Stimulated activated effector memory CD8-positive, alpha-beta T cell treated with anti-CD3 and anti-CD28 coated beads, Interleukin-12 subunit alpha, Interleukin-12 subunit beta, amount 100 ng/mL, for 72 hours (primary cell): ENCODE measurements at regions not wholly inside any gene's neighbourhood (a gene's known extent, or its start where the extent isn't known, plus 50 kb on each side); places are given as distances from the start of the nearest gene placed in this dataset.
"Not testable (repeated sequence)": the region's sequence is repeated elsewhere in the genome, so short reads cannot be mapped to it uniquely, and the experiment has no call there.

Experiments used
- ATAC-seq: fragments of 150-1000 bp; cut with Tn5 transposase; 2 replicates; pipeline ENCODE4 v1.10.0; 2021
- DNase-seq, 2 donors: peaks; one replicate each; pipeline ENCODE4 v3.0.0; 2021 to 2022; ENCODE audit warnings: low spot score in 2 of 2
- H3K27ac Mint-ChIP-seq: one replicate; pipeline ENCODE4 v1.8.0; 2022; ENCODE audit warnings: mild to moderate bottlenecking, mixed read lengths
- H3K36me3 Mint-ChIP-seq: one replicate; pipeline ENCODE4 v1.8.0; 2022; ENCODE audit warnings: mild to moderate bottlenecking, mixed read lengths
- H3K4me1 Mint-ChIP-seq: one replicate; pipeline ENCODE4 v1.8.0; 2022; ENCODE audit warnings: mixed read lengths
- H3K4me3 Mint-ChIP-seq: one replicate; pipeline ENCODE4 v1.8.0; 2022; ENCODE audit warnings: mild to moderate bottlenecking, mixed read lengths
- H3K9me3 Mint-ChIP-seq: one replicate; pipeline ENCODE4 v1.8.0; 2022; ENCODE audit warnings: mixed read lengths

GRCh38 chrX:110941906-110942305, 146.3 kb upstream of the CHRDL1 start:
- DNase-seq, result no peak
- ATAC-seq, result no peak
- H3K4me1 Mint-ChIP-seq, result no peaks in the 10 kb centered on the region
- no peak overlapping the region for H3K27ac Mint-ChIP-seq
- no peaks in the 10 kb centered on the region for H3K9me3 Mint-ChIP-seq
- no peaks in the 10 kb centered on the region for H3K36me3 Mint-ChIP-seq
- no peak overlapping the region for H3K4me3 Mint-ChIP-seq

- no peak for ATAC-seq
Observed at GRCh38 chrX:110938977-110939732, 143.5 kb upstream of the CHRDL1 start.

GRCh38 chrX:110924871-110925270, 129.3 kb upstream of the CHRDL1 start:
- Mint-ChIP-seq H3K27ac (no peak overlapping the region), H3K36me3 (no peaks in the 10 kb centered on the region), H3K4me1 (no peaks in the 10 kb centered on the region), H3K4me3 (no peak overlapping the region), H3K9me3 (peaks cover 4% of the 10 kb centered on the region)
- DNase-seq, result no peak
- ATAC-seq, result no peak

More at GRCh38 chrX:110938977-110939732, 143.5 kb upstream of the CHRDL1 start:
- H3K4me1 Mint-ChIP-seq, result no peaks in the 10 kb centered on the region
- no peak overlapping the region for H3K27ac Mint-ChIP-seq
- no peak for DNase-seq
- H3K9me3 Mint-ChIP-seq, result no peaks in the 10 kb centered on the region
- H3K36me3 Mint-ChIP-seq, result no peaks in the 10 kb centered on the region
- H3K4me3 Mint-ChIP-seq, result no peak overlapping the region

GRCh38 chrX:110920991-110921390, 125.4 kb upstream of the CHRDL1 start:
- H3K27ac Mint-ChIP-seq, result no peak overlapping the region
- no peaks in the 10 kb centered on the region for H3K9me3 Mint-ChIP-seq
- DNase-seq, result no peak
- H3K4me1 Mint-ChIP-seq, result no peaks in the 10 kb centered on the region
- no peak overlapping the region for H3K4me3 Mint-ChIP-seq
- ATAC-seq, result no peak
- no peaks in the 10 kb centered on the region for H3K36me3 Mint-ChIP-seq

- no peak for ATAC-seq
- Mint-ChIP-seq H3K27ac (no peak overlapping the region), H3K4me1 (no peaks in the 10 kb centered on the region), H3K4me3 (no peak overlapping the region), H3K9me3 (no peaks in the 10 kb centered on the region), H3K36me3 (no peaks in the 10 kb centered on the region)
- no peak for DNase-seq
Observed at GRCh38 chrX:110915570-110915969, 120.0 kb upstream of the CHRDL1 start.

- no peaks in the 10 kb centered on the region for H3K4me1 Mint-ChIP-seq
- no peak overlapping the region for H3K4me3 Mint-ChIP-seq
- ATAC-seq (no peak), DNase-seq (no peak)
- H3K36me3 Mint-ChIP-seq, result no peaks in the 10 kb centered on the region
- no peak overlapping the region for H3K27ac Mint-ChIP-seq
- no peaks in the 10 kb centered on the region for H3K9me3 Mint-ChIP-seq
Observed at GRCh38 chrX:110915111-110915510, 119.5 kb upstream of the CHRDL1 start.

- no peaks in the 10 kb centered on the region for H3K36me3 Mint-ChIP-seq
- H3K4me3 Mint-ChIP-seq, result no peak overlapping the region
- H3K9me3 Mint-ChIP-seq, result no peaks in the 10 kb centered on the region
- no peak for DNase-seq
- H3K27ac Mint-ChIP-seq, result no peak overlapping the region
- no peak for ATAC-seq
- H3K4me1 Mint-ChIP-seq, result no peaks in the 10 kb centered on the region
Observed at GRCh38 chrX:110914281-110914680, 118.7 kb upstream of the CHRDL1 start.

- H3K9me3 Mint-ChIP-seq, ATAC-seq, H3K36me3 Mint-ChIP-seq, DNase-seq, H3K4me3 Mint-ChIP-seq, H3K27ac Mint-ChIP-seq, H3K4me1 Mint-ChIP-seq: not testable (repeated sequence)
Observed at GRCh38 chrX:110904747-110905146, 109.1 kb upstream of the CHRDL1 start.

GRCh38 chrX:110881971-110882370, 86.4 kb upstream of the CHRDL1 start:
- H3K9me3 Mint-ChIP-seq, result peaks cover 11% of the 10 kb centered on the region
- H3K4me1 Mint-ChIP-seq, result no peaks in the 10 kb centered on the region
- no peak for ATAC-seq
- no peak for DNase-seq
- H3K27ac Mint-ChIP-seq, result no peak overlapping the region
- no peak overlapping the region for H3K4me3 Mint-ChIP-seq
- H3K36me3 Mint-ChIP-seq, result no peaks in the 10 kb centered on the region

GRCh38 chrX:110877326-110877725, 81.7 kb upstream of the CHRDL1 start:
- DNase-seq (no peak), ATAC-seq (no peak)
- Mint-ChIP-seq H3K4me1 (no peaks in the 10 kb centered on the region), H3K9me3 (peaks cover 8% of the 10 kb centered on the region), H3K36me3 (no peaks in the 10 kb centered on the region), H3K4me3 (no peak overlapping the region), H3K27ac (no peak overlapping the region)

GRCh38 chrX:110871839-110872238, 76.2 kb upstream of the CHRDL1 start:
- Mint-ChIP-seq H3K4me3 (no peak overlapping the region), H3K36me3 (no peaks in the 10 kb centered on the region), H3K27ac (no peak overlapping the region), H3K4me1 (no peaks in the 10 kb centered on the region), H3K9me3 (no peaks in the 10 kb centered on the region)
- no peak for ATAC-seq
- no peak for DNase-seq

- no peak overlapping the region for H3K4me3 Mint-ChIP-seq
- ATAC-seq (no peak), DNase-seq (no peak)
- no peaks in the 10 kb centered on the region for H3K4me1 Mint-ChIP-seq
- H3K9me3 Mint-ChIP-seq, result no peaks in the 10 kb centered on the region
- H3K27ac Mint-ChIP-seq, result no peak overlapping the region
- no peaks in the 10 kb centered on the region for H3K36me3 Mint-ChIP-seq
Observed at GRCh38 chrX:110866421-110866820, 70.8 kb upstream of the CHRDL1 start.

- no peak overlapping the region for H3K4me3 Mint-ChIP-seq
- no peaks in the 10 kb centered on the region for H3K4me1 Mint-ChIP-seq
- DNase-seq (no peak), ATAC-seq (no peak)
- H3K27ac Mint-ChIP-seq, result no peak overlapping the region
- no peaks in the 10 kb centered on the region for H3K36me3 Mint-ChIP-seq
- H3K9me3 Mint-ChIP-seq, result no peaks in the 10 kb centered on the region
Observed at GRCh38 chrX:110863883-110864282, 68.3 kb upstream of the CHRDL1 start.

GRCh38 chrX:110858565-110858964, 62.9 kb upstream of the CHRDL1 start:
- no peak for DNase-seq
- no peaks in the 10 kb centered on the region for H3K36me3 Mint-ChIP-seq
- H3K4me3 Mint-ChIP-seq, result no peak overlapping the region
- no peak for ATAC-seq
- no peaks in the 10 kb centered on the region for H3K4me1 Mint-ChIP-seq
- H3K9me3 Mint-ChIP-seq, result no peaks in the 10 kb centered on the region
- no peak overlapping the region for H3K27ac Mint-ChIP-seq

- Mint-ChIP-seq H3K27ac (no peak overlapping the region), H3K36me3 (no peaks in the 10 kb centered on the region), H3K4me1 (no peaks in the 10 kb centered on the region), H3K9me3 (no peaks in the 10 kb centered on the region), H3K4me3 (no peak overlapping the region)
- no peak for DNase-seq
- no peak for ATAC-seq
Observed at GRCh38 chrX:110853610-110854009, 58.0 kb upstream of the CHRDL1 start.

- H3K4me1 Mint-ChIP-seq, result no peaks in the 10 kb centered on the region
- no peak overlapping the region for H3K4me3 Mint-ChIP-seq
- H3K36me3 Mint-ChIP-seq, result no peaks in the 10 kb centered on the region
- H3K9me3 Mint-ChIP-seq, result no peaks in the 10 kb centered on the region
- H3K27ac Mint-ChIP-seq, result no peak overlapping the region
- DNase-seq, result no peak
- no peak for ATAC-seq
Observed at GRCh38 chrX:110852180-110852579, 56.6 kb upstream of the CHRDL1 start.

- no peak overlapping the region for H3K4me3 Mint-ChIP-seq
- ATAC-seq, result peak; percentile 24
- no peaks in the 10 kb centered on the region for H3K36me3 Mint-ChIP-seq
- H3K4me1 Mint-ChIP-seq, result no peaks in the 10 kb centered on the region
- no peak for DNase-seq
- no peaks in the 10 kb centered on the region for H3K9me3 Mint-ChIP-seq
- H3K27ac Mint-ChIP-seq, result no peak overlapping the region
Observed at GRCh38 chrX:110851780-110852179, 56.2 kb upstream of the CHRDL1 start.
